GM23248 (cell line): ENCODE measurements at regions not wholly inside any gene's neighbourhood (a gene's known extent, or its start where the extent isn't known, plus 50 kb on each side); places are given as distances from the start of the nearest gene placed in this dataset.

Source experiments
- DNase-seq: peaks from one replicate; pipeline ENCODE4 v3.0.0-alpha.2; 2015
- H2AFZ ChIP-seq: fragments of 200-600 bp; sonication (generic); 2 replicates; pipeline ENCODE4 v1.6.1; 2016; ENCODE audit warnings: antibody characterized with exemption
- H3F3A ChIP-seq: fragments of 200-600 bp; sonication (generic); 2 replicates; pipeline ENCODE4 v1.6.1; 2016; ENCODE audit warnings: mild to moderate bottlenecking, antibody characterized with exemption, mixed run types; ENCODE audit not compliant: insufficient read depth
- H3K27ac ChIP-seq: fragments of 200-600 bp; sonication (generic); 2 replicates; pipeline ENCODE4 v1.5.1; 2016; ENCODE audit warnings: mild to moderate bottlenecking
- H3K27me3 ChIP-seq: fragments of 200-600 bp; sonication (generic); replicated peaks from 2 replicates; pipeline ENCODE4 v1.6.1; 2016; ENCODE audit warnings: mild to moderate bottlenecking; ENCODE audit not compliant: insufficient read depth
- H3K36me3 ChIP-seq: fragments of 200-600 bp; sonication (generic); 2 replicates; pipeline ENCODE4 v1.6.1; 2016; ENCODE audit warnings: low read depth, mild to moderate bottlenecking
- H3K4me1 ChIP-seq: fragments of 200-600 bp; sonication (generic); 2 replicates; pipeline ENCODE4 v1.6.1; 2016; ENCODE audit warnings: mild to moderate bottlenecking; ENCODE audit not compliant: insufficient read depth
- H3K4me2 ChIP-seq: fragments of 200-600 bp; sonication (generic); one replicate; pipeline ENCODE4 v1.6.1; 2016; ENCODE audit warnings: mild to moderate bottlenecking; ENCODE audit not compliant: unreplicated experiment
- H3K4me3 ChIP-seq: fragments of 200-600 bp; sonication (generic); 2 replicates; pipeline ENCODE4 v1.5.1; 2016; ENCODE audit warnings: mild to moderate bottlenecking
- H3K79me2 ChIP-seq: fragments of 200-600 bp; sonication (generic); 2 replicates; pipeline ENCODE4 v1.6.1; 2016; ENCODE audit warnings: mild to moderate bottlenecking; ENCODE audit not compliant: insufficient read depth
- H3K9ac ChIP-seq: fragments of 200-600 bp; sonication (generic); 2 replicates; pipeline ENCODE4 v1.6.1; 2016; ENCODE audit warnings: mild to moderate bottlenecking
- H3K9me2 ChIP-seq: fragments of 200-600 bp; sonication (generic); 2 replicates; pipeline ENCODE4 v1.6.1; 2016; ENCODE audit warnings: mixed run types, mild to moderate bottlenecking, moderate library complexity; ENCODE audit not compliant: insufficient read depth
- H3K9me3 ChIP-seq: fragments of 200-600 bp; sonication (generic); one replicate; pipeline ENCODE4 v1.6.1; 2017; ENCODE audit warnings: low read depth
- H4K20me1 ChIP-seq: fragments of 200-600 bp; sonication (generic); 2 replicates; pipeline ENCODE4 v1.6.0; 2016; ENCODE audit not compliant: insufficient read depth
- EZH2 ChIP-seq: fragments of 200-600 bp; sonication (generic); IDR thresholded peaks from 2 replicates; pipeline ENCODE4 v1.6.1; 2018; ENCODE audit warnings: antibody characterized with exemption, mild to moderate bottlenecking; ENCODE audit not compliant: insufficient read depth, poor library complexity, severe bottlenecking
- EZH2phosphoT487 ChIP-seq: fragments of 200-600 bp; sonication (generic); IDR thresholded peaks from 2 replicates; pipeline ENCODE4 v1.6.1; 2018; ENCODE audit warnings: antibody characterized with exemption, moderate library complexity, mild to moderate bottlenecking, low read depth; ENCODE audit not compliant: insufficient read depth
- WGBS, 2 experiments: methylation state at CpG; one replicate each; pipeline ENCODE4 v1.1.6; 2015 to 2017; ENCODE audit warnings: low lambda C conversion rate in 2 of 2, low coverage in 1 of 2; ENCODE audit errors: missing lambda C conversion rate in 2 of 2; 5-methylcytosine and 5-hydroxymethylcytosine counted together
- in situ Hi-C: fragments of 300-500 bp; cut with MboI; formaldehyde crosslinking; loops from 2 replicates; pipeline ENCODE4 v1.15.0; 2020

GRCh38 chr11:134684576-134684975 lies 272.5 kb upstream of the B3GAT1 start:
- TF ChIP-seq EZH2phosphoT487 (no peak), EZH2 (no peak)
- no peaks in the 10 kb centered on the region; the same call in 1 of the 2 replicates for H3K9me2 ChIP-seq
- H3K9me3 ChIP-seq: no peaks in the 10 kb centered on the region
- H3K4me1 ChIP-seq: no peaks in the 10 kb centered on the region
- WGBS, 2 experiments: 16 to 22% methylated on average over 4 of the region's 4 CpGs
- no peak overlapping the region for H3K4me2 ChIP-seq
- no peak overlapping the region for H3K4me3 ChIP-seq
- no peak overlapping the region for H3K27ac ChIP-seq
- no peaks in the 10 kb centered on the region for H3F3A ChIP-seq
- H4K20me1 ChIP-seq: no peaks in the 10 kb centered on the region
- no peaks in the 10 kb centered on the region for H3K79me2 ChIP-seq
- H3K9ac ChIP-seq: no peak overlapping the region
- in situ Hi-C loops: no loop called here
- H2AFZ ChIP-seq: no peak overlapping the region
- DNase-seq: no peak
- H3K27me3 ChIP-seq: no peaks in the 10 kb centered on the region
- H3K36me3 ChIP-seq: no peaks in the 10 kb centered on the region

- DNase-seq: no peak
Observed at GRCh38 chr11:134683860-134684259, 271.8 kb upstream of the B3GAT1 start.

GRCh38 chr11:134682577-134682976 lies 270.5 kb upstream of the B3GAT1 start:
- H2AFZ ChIP-seq: no peak overlapping the region
- no peaks in the 10 kb centered on the region; the same call in 1 of the 2 replicates for H3K9me2 ChIP-seq
- in situ Hi-C loops: no loop called here
- H3K4me2 ChIP-seq: no peak overlapping the region
- no peak for DNase-seq
- no peaks in the 10 kb centered on the region for H3K4me1 ChIP-seq
- H3K9me3 ChIP-seq: no peaks in the 10 kb centered on the region
- no peaks in the 10 kb centered on the region for H4K20me1 ChIP-seq
- no peaks in the 10 kb centered on the region for H3K36me3 ChIP-seq
- no peak overlapping the region for H3K4me3 ChIP-seq
- H3K27ac ChIP-seq: no peak overlapping the region
- no peaks in the 10 kb centered on the region for H3F3A ChIP-seq
- no peak for TF ChIP-seq EZH2phosphoT487
- no peak overlapping the region for H3K9ac ChIP-seq
- H3K27me3 ChIP-seq: no peaks in the 10 kb centered on the region
- WGBS, 2 experiments: 47 to 55% methylated on average over 12 of the region's 12 CpGs
- no peaks in the 10 kb centered on the region for H3K79me2 ChIP-seq

More at GRCh38 chr11:134683860-134684259, 271.8 kb upstream of the B3GAT1 start:
- no peak overlapping the region for H3K27ac ChIP-seq
- no peaks in the 10 kb centered on the region for H3K27me3 ChIP-seq
- in situ Hi-C loops: no loop called here
- no peaks in the 10 kb centered on the region for H4K20me1 ChIP-seq
- H3K4me3 ChIP-seq: no peak overlapping the region
- no peaks in the 10 kb centered on the region; the same call in 1 of the 2 replicates for H3K9me2 ChIP-seq
- no peak overlapping the region for H2AFZ ChIP-seq
- WGBS, 2 experiments: 17 to 21% methylated on average over 6 of the region's 6 CpGs
- no peaks in the 10 kb centered on the region for H3K36me3 ChIP-seq
- TF ChIP-seq EZH2: no peak
- no peak for TF ChIP-seq EZH2phosphoT487
- H3K9me3 ChIP-seq: no peaks in the 10 kb centered on the region
- H3F3A ChIP-seq: no peaks in the 10 kb centered on the region
- no peak overlapping the region for H3K9ac ChIP-seq
- no peaks in the 10 kb centered on the region for H3K4me1 ChIP-seq
- no peak overlapping the region for H3K4me2 ChIP-seq
- H3K79me2 ChIP-seq: no peaks in the 10 kb centered on the region

GRCh38 chr11:134679592-134679991 lies 267.6 kb upstream of the B3GAT1 start:
- Histone ChIP-seq H3K9me3 (no peaks in the 10 kb centered on the region), H3K9ac (no peak overlapping the region), H3K9me2 (no peaks in the 10 kb centered on the region; the same call in 1 of the 2 replicates), H4K20me1 (no peaks in the 10 kb centered on the region), H3F3A (no peaks in the 10 kb centered on the region), H3K79me2 (no peaks in the 10 kb centered on the region), H2AFZ (no peak overlapping the region), H3K36me3 (no peaks in the 10 kb centered on the region), H3K4me1 (no peaks in the 10 kb centered on the region), H3K4me2 (no peak overlapping the region), H3K27me3 (no peaks in the 10 kb centered on the region), H3K27ac (no peak overlapping the region), H3K4me3 (no peak overlapping the region)
- in situ Hi-C loops: no loop called here
- no peak for TF ChIP-seq EZH2
- no peak for TF ChIP-seq EZH2phosphoT487
- DNase-seq: no peak
- WGBS, 2 experiments: 13 to 30% methylated on average over 2 of the region's 2 CpGs

- H3K27ac ChIP-seq: no peak overlapping the region
Observed at GRCh38 chr11:134678744-134679143, 266.7 kb upstream of the B3GAT1 start.

More at GRCh38 chr11:134678744-134679143, 266.7 kb upstream of the B3GAT1 start:
- 23 to 25% methylated on average over 3 of the region's 3 CpGs for WGBS, 2 experiments
- H4K20me1 ChIP-seq: no peaks in the 10 kb centered on the region
- no peaks in the 10 kb centered on the region for H3F3A ChIP-seq
- no peaks in the 10 kb centered on the region for H3K36me3 ChIP-seq
- H3K4me1 ChIP-seq: no peaks in the 10 kb centered on the region
- no peak overlapping the region for H3K4me2 ChIP-seq
- no peak overlapping the region for H3K9ac ChIP-seq
- no peak for DNase-seq
- no peaks in the 10 kb centered on the region for H3K9me3 ChIP-seq
- H2AFZ ChIP-seq: no peak overlapping the region
- no peak overlapping the region for H3K4me3 ChIP-seq
- in situ Hi-C loops: no loop called here
- TF ChIP-seq EZH2phosphoT487 (no peak), EZH2 (no peak)
- H3K79me2 ChIP-seq: no peaks in the 10 kb centered on the region
- H3K9me2 ChIP-seq: no peaks in the 10 kb centered on the region; the same call in 1 of the 2 replicates
- H3K27me3 ChIP-seq: no peaks in the 10 kb centered on the region
